ENCODE measurements at regions not wholly inside any gene's neighbourhood (a gene's known extent, or its start where the extent isn't known, plus 50 kb on each side); places are given as distances from the start of the nearest gene placed in this dataset.

- TF ChIP-seq CTCF (conservative IDR thresholded peaks at IDR 0.05; ENCODE audit: low read depth, low read length) (no peak), EZH2 (IDR thresholded peaks at IDR 0.05; ENCODE audit: borderline replicate concordance, low read depth, low read length, poor library complexity, severe bottlenecking) (no peak)
Measured at GRCh38 chr18:51510020-51510419, 312.5 kb upstream of the MEX3C start.

Measured in A673 (cell line).